G401 (cell line): ENCODE measurements at regions not wholly inside any gene's neighbourhood (a gene's known extent, or its start where the extent isn't known, plus 50 kb on each side); places are given as distances from the start of the nearest gene placed in this dataset.
"Not testable (repeated sequence)": the region's sequence is repeated elsewhere in the genome, so short reads cannot be mapped to it uniquely, and the experiment has no call there.

Experiments
- DNase-seq: peaks from one replicate; pipeline ENCODE4 v3.0.0-alpha.2; 2015; ENCODE audit warnings: low spot score
- in situ Hi-C: cut with HindIII; loops from 2 replicates; pipeline ENCODE4 v1.10.0; 2016; ENCODE audit warnings: low sequenced_read_pairs, mixed read lengths

- in situ Hi-C loops, result no loop called here
- peak; percentile 77 for DNase-seq
Measured at GRCh38 chr2:16739778-16740581, 74.3 kb upstream of the CYRIA start.

GRCh38 chr2:16738361-16739225 is 73.0 kb upstream of the CYRIA start:
- no peak for DNase-seq
- in situ Hi-C loops, result no loop called here

GRCh38 chr2:16737812-16738211 is 72.2 kb upstream of the CYRIA start:
- in situ Hi-C loops, result no loop called here
- DNase-seq, result no peak

- in situ Hi-C loops, result no loop called here
Measured at GRCh38 chr2:16736633-16737032, 71.0 kb upstream of the CYRIA start.

GRCh38 chr2:16729335-16729734 is 63.7 kb upstream of the CYRIA start:
- in situ Hi-C loops, result no loop called here

More at GRCh38 chr2:16736633-16737032, 71.0 kb upstream of the CYRIA start:
- no peak for DNase-seq

GRCh38 chr2:16728351-16729136 is 62.9 kb upstream of the CYRIA start:
- no peak for DNase-seq
- in situ Hi-C loops, result no loop called here

More at GRCh38 chr2:16729335-16729734, 63.7 kb upstream of the CYRIA start:
- DNase-seq, result no peak

GRCh38 chr2:16727849-16728248 is 62.2 kb upstream of the CYRIA start:
- DNase-seq, in situ Hi-C loops: not testable (repeated sequence)

- in situ Hi-C loops, result no loop called here
- DNase-seq, result peak; percentile 19
Measured at GRCh38 chr2:16727256-16727655, 61.6 kb upstream of the CYRIA start.

- in situ Hi-C loops, result no loop called here
- DNase-seq, result no peak
Measured at GRCh38 chr2:16726577-16726976, 60.9 kb upstream of the CYRIA start.

GRCh38 chr2:16726147-16726546 is 60.5 kb upstream of the CYRIA start:
- in situ Hi-C loops, result no loop called here
- DNase-seq, result no peak

- in situ Hi-C loops, result no loop called here
- DNase-seq, result no peak
Measured at GRCh38 chr2:16725549-16725948, 59.9 kb upstream of the CYRIA start.

GRCh38 chr2:16722677-16723076 is 57.0 kb upstream of the CYRIA start:
- no peak for DNase-seq
- in situ Hi-C loops, result no loop called here

- in situ Hi-C loops, result no loop called here
- DNase-seq, result no peak
Measured at GRCh38 chr2:16722126-16722525, 56.5 kb upstream of the CYRIA start.

GRCh38 chr2:16721529-16721928 is 55.9 kb upstream of the CYRIA start:
- in situ Hi-C loops, DNase-seq: not testable (repeated sequence)

- in situ Hi-C loops, DNase-seq: not testable (repeated sequence)
Measured at GRCh38 chr2:16720737-16721136, 55.1 kb upstream of the CYRIA start.

- DNase-seq, result no peak
- in situ Hi-C loops, result no loop called here
Measured at GRCh38 chr2:16719485-16719808, 53.8 kb upstream of the CYRIA start.

- DNase-seq, result peak; percentile 50
- in situ Hi-C loops, result no loop called here
Measured at GRCh38 chr2:16718576-16719484, 53.2 kb upstream of the CYRIA start.

- in situ Hi-C loops, result no loop called here
- no peak for DNase-seq
Measured at GRCh38 chr2:16717477-16717876, 51.8 kb upstream of the CYRIA start.

- DNase-seq, result no peak
- in situ Hi-C loops, result no loop called here
Measured at GRCh38 chr2:16716944-16717343, 51.3 kb upstream of the CYRIA start.
